ENCODE measurements at regions not wholly inside any gene's neighbourhood (a gene's known extent, or its start where the extent isn't known, plus 50 kb on each side); places are given as distances from the start of the nearest gene placed in this dataset.

DNA sequence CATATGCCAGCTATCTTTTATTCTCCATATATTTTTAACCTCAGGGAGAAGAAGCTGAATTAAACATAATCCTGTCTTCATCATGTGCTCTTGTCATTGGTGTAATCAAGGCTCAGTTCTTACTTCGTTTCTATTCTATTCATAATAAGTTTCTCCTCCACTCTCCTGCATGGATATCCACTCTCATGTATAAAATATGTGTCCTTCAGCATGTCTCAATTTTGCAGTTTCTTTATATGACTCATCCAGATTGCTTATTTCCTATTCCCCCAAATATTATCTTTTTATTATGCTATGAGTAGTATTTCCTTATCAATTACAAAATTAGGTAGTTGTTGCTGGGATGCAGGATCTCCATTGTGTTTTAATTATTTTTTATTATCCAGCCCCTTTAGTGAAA lies 643.7 kb upstream of the ACO1 start:
- no peaks in the 10 kb centered on the region for H3K9me3 ChIP-seq (replicated peaks; ENCODE audit: control insufficient read depth, insufficient read depth, low read length)
- DNase-seq (ENCODE audit: low read depth, low spot score) (no peak), FAIRE-seq (no peak), ATAC-seq (no peak)
- no peak overlapping the region for H3K9ac ChIP-seq (ENCODE audit: control insufficient read depth, insufficient read depth, low read length)
- POLR2A ChIA-PET = no interaction called here
- H3K4me1 ChIP-seq (ENCODE audit: control insufficient read depth, insufficient read depth, low read length) = no peaks in the 10 kb centered on the region
- H3K4me3 ChIP-seq = no peak overlapping the region
- no peaks in the 10 kb centered on the region for H3K79me2 ChIP-seq (ENCODE audit: control insufficient read depth, insufficient read depth, low read length)
- no peak overlapping the region for H3K4me2 ChIP-seq (ENCODE audit: control insufficient read depth, insufficient read depth)
- H3K27ac ChIP-seq (ENCODE audit: control insufficient read depth, insufficient read depth) = no peak overlapping the region
- in situ Hi-C loops (cut with MboI) = no loop called here
- 6% methylated on average over 1 of the region's 1 CpG for WGBS (ENCODE audit: insufficient coverage, insufficient replicate concordance, low lambda C conversion rate, missing lambda C conversion rate)
- CTCF ChIA-PET = no interaction called here
- TF ChIP-seq, protein P1, sequence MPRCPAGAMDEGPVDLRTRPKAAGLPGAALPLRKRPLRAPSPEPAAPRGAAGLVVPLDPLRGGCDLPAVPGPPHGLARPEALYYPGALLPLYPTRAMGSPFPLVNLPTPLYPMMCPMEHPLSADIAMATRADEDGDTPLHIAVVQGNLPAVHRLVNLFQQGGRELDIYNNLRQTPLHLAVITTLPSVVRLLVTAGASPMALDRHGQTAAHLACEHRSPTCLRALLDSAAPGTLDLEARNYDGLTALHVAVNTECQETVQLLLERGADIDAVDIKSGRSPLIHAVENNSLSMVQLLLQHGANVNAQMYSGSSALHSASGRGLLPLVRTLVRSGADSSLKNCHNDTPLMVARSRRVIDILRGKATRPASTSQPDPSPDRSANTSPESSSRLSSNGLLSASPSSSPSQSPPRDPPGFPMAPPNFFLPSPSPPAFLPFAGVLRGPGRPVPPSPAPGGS (IDR thresholded peaks at IDR 0.05; ENCODE audit: borderline replicate concordance, insufficient read depth, low read depth, low read length, poor library complexity, severe bottlenecking) = no peak
- no peak for TF ChIP-seq PAX8 (IDR thresholded peaks at IDR 0.05)
- TF ChIP-seq EED (IDR thresholded peaks at IDR 0.05; ENCODE audit: low read depth) = no peak
- TF ChIP-seq FOS (IDR thresholded peaks at IDR 0.05; ENCODE audit: borderline replicate concordance, extremely low read depth, insufficient read length) = no peak
- no peak for TF ChIP-seq HDGF (IDR thresholded peaks at IDR 0.05)
- TF ChIP-seq ZNF207 (IDR thresholded peaks at IDR 0.05; ENCODE audit: borderline replicate concordance) = no peak
- no peak for TF ChIP-seq STAT3 (IDR thresholded peaks at IDR 0.05; ENCODE audit: low read depth, low read length)
- TF ChIP-seq ZSCAN29 (IDR thresholded peaks at IDR 0.05) = no peak
- TF ChIP-seq, protein P2, sequence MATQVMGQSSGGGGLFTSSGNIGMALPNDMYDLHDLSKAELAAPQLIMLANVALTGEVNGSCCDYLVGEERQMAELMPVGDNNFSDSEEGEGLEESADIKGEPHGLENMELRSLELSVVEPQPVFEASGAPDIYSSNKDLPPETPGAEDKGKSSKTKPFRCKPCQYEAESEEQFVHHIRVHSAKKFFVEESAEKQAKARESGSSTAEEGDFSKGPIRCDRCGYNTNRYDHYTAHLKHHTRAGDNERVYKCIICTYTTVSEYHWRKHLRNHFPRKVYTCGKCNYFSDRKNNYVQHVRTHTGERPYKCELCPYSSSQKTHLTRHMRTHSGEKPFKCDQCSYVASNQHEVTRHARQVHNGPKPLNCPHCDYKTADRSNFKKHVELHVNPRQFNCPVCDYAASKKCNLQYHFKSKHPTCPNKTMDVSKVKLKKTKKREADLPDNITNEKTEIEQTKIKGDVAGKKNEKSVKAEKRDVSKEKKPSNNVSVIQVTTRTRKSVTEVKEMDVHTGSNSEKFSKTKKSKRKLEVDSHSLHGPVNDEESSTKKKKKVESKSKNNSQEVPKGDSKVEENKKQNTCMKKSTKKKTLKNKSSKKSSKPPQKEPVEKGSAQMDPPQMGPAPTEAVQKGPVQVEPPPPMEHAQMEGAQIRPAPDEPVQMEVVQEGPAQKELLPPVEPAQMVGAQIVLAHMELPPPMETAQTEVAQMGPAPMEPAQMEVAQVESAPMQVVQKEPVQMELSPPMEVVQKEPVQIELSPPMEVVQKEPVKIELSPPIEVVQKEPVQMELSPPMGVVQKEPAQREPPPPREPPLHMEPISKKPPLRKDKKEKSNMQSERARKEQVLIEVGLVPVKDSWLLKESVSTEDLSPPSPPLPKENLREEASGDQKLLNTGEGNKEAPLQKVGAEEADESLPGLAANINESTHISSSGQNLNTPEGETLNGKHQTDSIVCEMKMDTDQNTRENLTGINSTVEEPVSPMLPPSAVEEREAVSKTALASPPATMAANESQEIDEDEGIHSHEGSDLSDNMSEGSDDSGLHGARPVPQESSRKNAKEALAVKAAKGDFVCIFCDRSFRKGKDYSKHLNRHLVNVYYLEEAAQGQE (IDR thresholded peaks at IDR 0.05; ENCODE audit: low read depth, low read length) = no peak
- TF ChIP-seq MXI1 (IDR thresholded peaks at IDR 0.05; ENCODE audit: low read depth, low read length) = no peak
- no peaks in the 10 kb centered on the region for H4K20me1 ChIP-seq (ENCODE audit: control insufficient read depth, insufficient read depth)
- H2AFZ ChIP-seq (ENCODE audit: control insufficient read depth, low read depth, low read length) = no peak overlapping the region
- SMC1A ChIA-PET (ENCODE audit: uncharacterized antibody, unreplicated experiment) = no interaction called here
- no peaks in the 10 kb centered on the region for H3K27me3 ChIP-seq (replicated peaks in 1 of 2; ENCODE audit: control insufficient read depth in 2 of 2, insufficient read depth in 2 of 2, low read length in 1 of 2)
- intact Hi-C loops (cut with micrococcal nuclease; ENCODE audit: unreplicated experiment) = no loop called here
- no peaks in the 10 kb centered on the region for H3K36me3 ChIP-seq (ENCODE audit: control insufficient read depth in 2 of 2, insufficient read depth in 2 of 2, low read length in 1 of 2)
- RAD21 ChIA-PET (ENCODE audit: unreplicated experiment) = no interaction called here
- no TSS peak for BruUV-seq (replicated peaks)
